IPS DF 4.7 (cell line): ENCODE measurements at regions not wholly inside any gene's neighbourhood (a gene's known extent, or its start where the extent isn't known, plus 50 kb on each side); places are given as distances from the start of the nearest gene placed in this dataset.

Experiments used
- DNase-seq: peaks from one replicate; pipeline ENCODE4 v3.0.0-alpha.2; 2013; ENCODE audit warnings: low spot score; ENCODE audit errors: extremely low read depth

DNA sequence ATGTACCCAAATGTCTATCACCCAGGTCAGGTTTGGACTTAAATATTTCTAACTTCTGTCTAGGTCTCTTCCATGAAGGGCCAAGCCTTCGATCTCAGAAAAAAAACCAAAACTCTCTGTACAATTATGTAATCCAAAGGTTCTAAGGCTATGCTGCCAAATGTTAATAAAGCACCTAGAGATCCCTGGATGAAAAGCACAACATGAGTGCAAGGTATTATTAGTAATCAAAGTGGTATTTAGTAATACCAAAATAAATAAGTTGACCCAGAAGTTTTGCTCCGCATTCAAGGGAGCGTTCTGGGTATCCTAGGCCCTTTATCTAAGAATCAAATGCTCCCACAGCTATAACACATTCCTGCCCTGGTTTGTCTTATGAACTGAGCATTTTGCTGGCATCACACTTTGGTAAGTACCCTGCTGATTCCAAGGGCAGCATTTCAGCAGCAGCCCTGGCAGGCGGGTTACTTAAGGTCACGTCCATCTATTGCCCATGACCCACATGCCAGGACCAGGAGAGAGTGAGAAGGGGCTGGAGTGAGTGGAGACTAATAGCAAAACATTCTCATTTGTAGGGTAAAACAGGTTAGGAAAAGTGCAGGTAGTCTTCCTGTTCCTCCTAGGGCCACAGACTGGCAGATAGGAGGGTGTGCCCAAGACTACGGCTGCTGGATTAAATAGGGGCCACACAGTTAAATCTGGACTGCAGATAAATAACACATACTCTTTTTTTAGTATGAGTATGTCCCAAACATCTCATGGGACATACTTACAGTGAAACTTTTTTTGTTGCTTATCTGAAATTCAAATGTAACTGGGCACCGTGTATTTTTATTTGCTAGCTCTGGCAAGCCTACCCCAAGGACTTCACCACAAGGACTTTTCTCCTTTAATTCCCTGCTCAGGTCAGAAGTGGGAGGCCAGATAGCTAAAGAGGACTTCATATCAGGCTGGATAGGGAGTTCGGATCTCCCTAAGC, 76.0 kb upstream of the SNRK start:
- DNase-seq, result no peak

- no peak for DNase-seq
These were observed 78.7 kb upstream of the SNRK start for GRCh38 chr3:43207628-43208085.

GRCh38 chr3:43206632-43207031, 79.7 kb upstream of the SNRK start:
- no peak for DNase-seq

DNA sequence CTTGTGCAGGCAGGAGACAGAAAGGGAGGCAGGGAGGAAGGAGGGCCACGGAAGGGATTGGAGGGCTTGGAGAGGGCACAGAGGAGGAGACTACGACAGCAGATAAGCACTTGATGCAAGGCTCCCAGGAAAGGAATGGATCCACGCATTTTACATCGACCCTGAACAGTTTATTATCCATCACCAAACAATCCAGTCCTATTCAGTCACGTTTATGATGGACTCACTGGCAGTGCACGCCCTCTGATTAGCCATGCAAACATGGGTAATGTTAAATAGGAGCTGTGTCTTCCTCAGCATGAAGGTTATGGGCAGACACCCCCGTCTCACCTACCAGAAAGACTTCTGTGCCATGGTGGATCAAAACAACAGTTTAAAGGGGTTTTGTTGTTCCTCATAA, 80.2 kb upstream of the SNRK start:
- DNase-seq, result no peak

DNA sequence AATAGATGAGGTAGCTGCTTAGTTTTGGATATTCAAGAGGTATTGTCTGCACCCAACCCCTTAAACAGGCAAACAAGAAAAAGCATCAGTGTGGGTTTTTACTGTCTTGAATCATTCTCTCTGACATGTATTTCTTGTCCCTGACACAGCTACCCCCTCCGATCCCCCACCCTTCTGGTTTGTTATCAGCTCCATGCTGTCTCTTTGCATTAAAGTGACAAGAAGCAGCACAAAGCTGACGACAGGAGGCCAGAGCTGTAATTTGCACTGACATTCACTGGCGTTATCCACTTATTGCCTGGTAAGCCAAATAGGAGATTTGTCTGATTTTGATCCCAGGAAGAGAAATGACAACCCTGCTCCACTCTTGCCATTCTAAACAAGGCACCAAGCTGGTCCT, 83.3 kb upstream of the SNRK start:
- no peak for DNase-seq

DNA sequence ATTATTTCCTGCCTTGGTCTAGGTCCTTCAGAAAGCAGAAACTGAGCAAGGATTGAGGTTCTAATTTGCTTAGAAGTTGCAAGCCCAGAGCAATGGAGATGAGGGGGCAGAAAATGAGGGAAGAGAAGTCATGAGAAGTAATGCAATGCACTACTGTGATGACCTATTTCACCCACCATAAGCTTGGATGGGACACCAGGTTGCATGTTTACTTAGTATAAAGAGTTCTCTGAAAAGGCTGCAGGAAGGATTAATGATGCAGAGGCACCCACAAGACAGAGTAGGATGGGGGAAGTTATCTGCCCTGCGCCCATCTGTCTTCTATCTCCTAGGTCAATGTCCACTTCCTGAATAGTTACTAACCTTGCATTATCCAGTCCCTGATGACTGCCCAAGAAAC, 84.8 kb upstream of the SNRK start:
- DNase-seq, result no peak

DNA sequence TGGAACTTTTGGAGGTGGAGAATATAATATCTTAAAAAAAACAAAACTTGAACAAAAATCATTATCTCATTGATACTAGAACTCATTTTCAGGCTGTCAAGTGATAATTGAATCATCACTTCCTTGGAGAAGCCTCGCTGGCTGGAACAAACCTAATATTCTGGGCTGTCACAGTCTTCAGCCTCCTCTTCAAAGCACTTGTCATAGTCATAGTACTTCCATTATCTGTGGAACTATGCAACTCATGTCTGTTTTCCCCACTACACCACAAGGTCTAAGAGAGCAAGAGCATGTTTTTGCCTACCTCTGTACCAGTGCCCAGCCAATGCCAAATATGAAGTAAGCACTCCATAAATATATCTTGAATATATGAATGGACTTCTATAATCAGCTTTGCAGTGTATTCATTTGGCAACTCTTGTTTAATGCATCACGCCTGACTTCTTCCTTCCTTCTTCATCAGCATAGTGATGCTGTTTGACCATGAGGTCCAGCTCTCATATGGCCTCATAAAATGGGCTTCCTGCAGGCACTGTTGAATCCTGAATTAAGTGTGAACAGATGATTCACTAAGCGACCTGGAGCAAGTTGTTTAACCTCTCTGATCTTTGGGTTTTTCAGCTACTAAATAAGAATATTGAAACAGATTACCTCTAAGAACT, 86.6 kb upstream of the SNRK start:
- DNase-seq, result no peak

- no peak for DNase-seq
These were observed 87.3 kb upstream of the SNRK start for GRCh38 chr3:43198791-43199644.

DNA sequence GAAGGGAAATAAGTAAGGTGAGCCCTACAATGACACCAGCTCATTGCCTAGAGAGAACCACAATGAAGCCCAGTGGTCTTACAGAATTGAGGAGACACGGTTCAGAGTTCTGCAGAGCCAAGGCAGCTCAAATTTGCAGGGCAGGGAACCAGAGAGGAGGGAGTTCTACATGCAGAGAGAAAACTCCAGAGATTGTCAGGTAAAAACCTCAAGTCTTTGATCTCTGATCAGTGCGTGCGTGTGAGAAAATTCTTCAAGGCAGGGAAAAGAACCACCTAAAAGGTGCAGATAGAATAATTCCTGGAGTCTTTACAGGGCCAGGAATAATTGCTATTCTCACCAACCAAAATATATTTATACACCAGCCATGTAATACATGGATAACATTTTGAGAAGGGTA, 88.0 kb upstream of the SNRK start:
- DNase-seq, result no peak

GRCh38 chr3:43197181-43197580, 89.2 kb upstream of the SNRK start:
- DNase-seq, result no peak

- no peak for DNase-seq
These were observed 89.6 kb upstream of the SNRK start for GRCh38 chr3:43196721-43197120.

GRCh38 chr3:43195115-43195498, 89.2 kb upstream of the POMGNT2 start:
- DNase-seq, result no peak

DNA sequence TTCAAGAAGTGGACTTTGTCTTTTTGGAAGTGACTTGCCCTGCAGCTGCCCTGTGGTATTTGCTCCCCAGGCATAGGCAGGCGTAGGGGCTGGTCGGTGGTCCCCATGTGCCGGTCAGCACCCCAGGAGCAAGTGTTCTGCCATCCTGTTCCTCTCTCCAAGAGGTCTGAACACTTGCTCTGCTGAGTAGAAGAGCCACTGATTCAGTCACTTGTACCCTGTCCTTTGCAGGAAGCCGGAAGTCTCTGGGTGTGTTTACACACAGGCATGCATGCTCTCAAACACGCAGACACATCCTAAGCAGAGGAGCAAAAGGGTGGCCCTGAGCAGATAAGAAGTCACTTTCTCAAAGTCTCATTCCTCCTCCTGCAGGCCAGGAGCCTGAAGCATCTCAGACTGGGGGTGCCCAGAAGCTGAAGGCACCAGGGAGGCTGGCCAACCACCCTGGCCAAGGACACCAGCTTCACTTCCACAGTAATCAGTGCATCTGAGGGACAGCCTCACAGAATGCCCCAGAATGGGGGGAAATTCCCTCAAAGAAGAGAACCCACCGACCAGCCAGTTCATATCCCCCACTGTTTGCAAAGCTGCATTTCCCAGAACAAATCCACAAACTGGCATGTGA, 88.7 kb upstream of the POMGNT2 start:
- no peak for DNase-seq

DNA sequence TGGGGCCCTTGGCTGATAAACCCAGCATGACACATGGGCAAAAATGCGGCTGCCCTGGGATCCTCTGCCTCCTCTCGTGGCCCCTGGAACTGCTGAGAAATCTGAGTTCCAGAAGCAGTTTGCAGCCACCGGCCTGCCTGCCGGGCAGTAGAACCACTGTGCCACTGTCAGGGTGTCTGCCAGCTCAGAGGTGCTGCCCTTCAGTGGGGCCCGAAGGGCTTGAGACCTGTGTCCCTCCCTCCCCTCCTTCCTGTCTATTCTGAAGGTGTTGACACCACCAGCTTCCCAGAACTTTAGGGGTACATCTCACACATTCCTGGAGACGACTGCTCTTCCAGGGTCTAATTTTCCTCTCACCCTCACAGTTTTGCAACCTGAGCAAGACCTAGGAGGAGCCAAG, 88.2 kb upstream of the POMGNT2 start:
- no peak for DNase-seq

DNA sequence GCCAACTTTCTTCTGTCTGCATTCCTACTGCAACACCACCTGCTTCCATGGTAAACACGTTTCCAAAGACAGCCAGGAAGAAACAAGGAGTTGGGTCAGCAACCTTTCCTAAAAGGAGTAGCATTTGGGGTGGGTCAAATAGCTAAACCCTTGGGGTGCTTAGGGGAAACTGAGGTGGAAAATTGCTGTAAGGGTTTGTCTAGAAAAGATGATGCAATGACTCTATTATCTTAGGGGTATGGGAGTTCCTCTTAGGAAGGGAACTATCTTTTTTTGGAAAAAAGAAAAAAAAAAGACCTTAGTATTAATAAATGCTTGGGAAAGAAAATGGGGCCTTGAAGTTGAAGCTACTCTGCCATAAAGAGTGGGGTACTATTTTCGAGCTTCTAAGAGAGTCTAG, 86.1 kb upstream of the POMGNT2 start:
- DNase-seq, result no peak

GRCh38 chr3:43191116-43191515, 85.2 kb upstream of the POMGNT2 start:
- DNase-seq, result no peak

DNA sequence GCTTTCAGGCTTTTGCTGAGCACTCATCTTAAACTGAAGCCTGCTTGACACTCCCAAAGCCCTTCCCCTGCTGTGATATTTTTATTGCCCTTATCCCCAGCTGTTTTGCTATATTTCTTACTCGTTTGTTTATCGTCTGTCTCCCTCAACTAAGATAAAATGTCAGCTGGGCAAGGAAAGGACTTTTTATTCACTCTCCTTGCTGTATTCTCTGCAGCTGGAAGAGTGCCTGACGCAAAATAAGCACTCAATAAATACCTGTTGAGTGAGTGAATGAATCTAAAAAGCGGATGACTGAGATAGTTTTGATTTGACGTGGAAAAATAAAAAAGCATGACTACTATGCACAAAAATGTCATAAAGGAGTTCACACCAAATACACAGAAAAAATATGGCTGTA, 84.8 kb upstream of the POMGNT2 start:
- no peak for DNase-seq

GRCh38 chr3:43187836-43188479, 82.1 kb upstream of the POMGNT2 start:
- no peak for DNase-seq

GRCh38 chr3:43185983-43186314, 80.1 kb upstream of the POMGNT2 start:
- no peak for DNase-seq

DNA sequence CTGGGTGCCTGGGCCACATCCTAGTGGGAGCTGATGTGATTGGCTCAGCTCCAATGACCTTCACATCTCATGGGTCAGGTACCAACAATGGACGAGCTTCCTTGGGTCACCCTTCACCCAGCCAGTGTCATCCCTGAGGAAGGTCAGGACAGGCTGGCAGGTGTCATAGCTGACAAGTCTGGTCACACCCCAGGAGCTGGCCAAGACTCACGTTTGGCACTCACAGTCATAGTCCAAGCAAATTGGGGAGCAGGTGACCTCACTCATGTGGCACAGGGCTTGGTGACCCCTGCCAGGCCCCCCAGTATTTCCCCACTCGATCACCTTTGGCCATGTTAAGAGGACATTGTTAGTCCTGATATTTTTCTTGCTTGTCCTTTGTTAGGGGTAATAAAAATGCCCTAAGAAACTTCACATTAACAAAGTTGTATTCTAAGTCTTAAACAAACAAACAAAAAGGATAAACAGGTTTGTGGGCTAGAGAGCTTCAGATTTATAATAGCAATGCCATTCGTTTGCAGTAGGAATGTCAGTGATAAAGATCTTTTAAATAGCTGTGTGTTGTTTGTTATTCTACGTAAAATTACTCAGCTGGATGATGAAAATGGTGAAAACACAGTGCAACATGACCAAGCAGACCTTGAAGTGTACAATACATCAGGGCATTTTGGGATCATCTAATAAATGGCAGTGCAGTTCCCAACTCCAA, 79.5 kb upstream of the POMGNT2 start:
- DNase-seq, result no peak
